ENCODE measurements at regions not wholly inside any gene's neighbourhood (a gene's known extent, or its start where the extent isn't known, plus 50 kb on each side); places are given as distances from the start of the nearest gene placed in this dataset.

DNA sequence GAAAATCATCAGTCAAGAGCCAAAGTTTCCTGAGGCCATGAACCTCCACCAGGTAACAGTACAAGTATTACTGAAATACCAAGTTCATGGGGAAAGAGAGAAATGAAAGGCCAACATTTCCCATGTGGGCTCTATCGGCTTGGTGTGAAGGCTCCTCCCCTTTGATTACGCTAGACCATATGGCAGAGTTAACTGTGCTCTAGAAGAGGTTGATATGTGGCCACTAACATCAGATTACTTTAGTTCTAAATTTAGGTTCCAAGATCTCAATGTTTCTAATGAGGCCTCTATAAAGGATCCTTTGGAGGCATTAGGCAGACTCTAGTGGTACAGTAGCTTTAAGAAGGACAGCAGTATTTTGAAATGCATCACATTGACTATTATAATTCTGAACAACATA, 127.1 kb downstream of the SEMA6D start:
- TF ChIP-seq CTCF (IDR thresholded peaks at IDR 0.05; ENCODE audit: insufficient read depth, low read length, poor library complexity, severe bottlenecking) (no peak), EZH2phosphoT487 (conservative IDR thresholded peaks at IDR 0.05; ENCODE audit: low read length) (no peak)
